ENCODE measurements at regions not wholly inside any gene's neighbourhood (a gene's known extent, or its start where the extent isn't known, plus 50 kb on each side); places are given as distances from the start of the nearest gene placed in this dataset.

DNA sequence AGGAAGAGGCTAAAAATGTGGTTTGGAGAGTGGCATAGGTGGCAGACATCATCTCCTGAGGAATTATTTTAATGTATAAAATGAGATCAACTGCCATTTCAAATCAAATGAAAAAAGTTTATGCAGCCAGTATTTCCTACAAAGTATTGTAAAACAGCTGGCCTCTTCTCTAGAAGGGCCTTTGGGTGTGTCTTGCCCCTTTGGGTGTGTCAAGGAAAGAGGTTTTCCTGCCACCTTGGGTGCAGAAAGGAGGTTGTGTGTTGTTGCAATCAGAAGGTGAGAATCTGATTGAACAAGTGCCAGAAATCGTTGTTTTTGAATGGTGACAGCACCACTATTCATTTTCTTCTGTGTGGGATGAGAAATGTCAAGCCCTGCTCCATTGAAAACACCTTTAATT is 127.4 kb downstream of the RMI1 start:
- TF ChIP-seq, protein P1, sequence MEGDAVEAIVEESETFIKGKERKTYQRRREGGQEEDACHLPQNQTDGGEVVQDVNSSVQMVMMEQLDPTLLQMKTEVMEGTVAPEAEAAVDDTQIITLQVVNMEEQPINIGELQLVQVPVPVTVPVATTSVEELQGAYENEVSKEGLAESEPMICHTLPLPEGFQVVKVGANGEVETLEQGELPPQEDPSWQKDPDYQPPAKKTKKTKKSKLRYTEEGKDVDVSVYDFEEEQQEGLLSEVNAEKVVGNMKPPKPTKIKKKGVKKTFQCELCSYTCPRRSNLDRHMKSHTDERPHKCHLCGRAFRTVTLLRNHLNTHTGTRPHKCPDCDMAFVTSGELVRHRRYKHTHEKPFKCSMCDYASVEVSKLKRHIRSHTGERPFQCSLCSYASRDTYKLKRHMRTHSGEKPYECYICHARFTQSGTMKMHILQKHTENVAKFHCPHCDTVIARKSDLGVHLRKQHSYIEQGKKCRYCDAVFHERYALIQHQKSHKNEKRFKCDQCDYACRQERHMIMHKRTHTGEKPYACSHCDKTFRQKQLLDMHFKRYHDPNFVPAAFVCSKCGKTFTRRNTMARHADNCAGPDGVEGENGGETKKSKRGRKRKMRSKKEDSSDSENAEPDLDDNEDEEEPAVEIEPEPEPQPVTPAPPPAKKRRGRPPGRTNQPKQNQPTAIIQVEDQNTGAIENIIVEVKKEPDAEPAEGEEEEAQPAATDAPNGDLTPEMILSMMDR (IDR thresholded peaks at IDR 0.05): no peak
- no peak for TF ChIP-seq POLR2A (IDR thresholded peaks at IDR 0.05)

Measured in lower leg skin (tissue), 3 donors.